ENCODE measurements at regions not wholly inside any gene's neighbourhood (a gene's known extent, or its start where the extent isn't known, plus 50 kb on each side); places are given as distances from the start of the nearest gene placed in this dataset.

GRCh38 chr4:140212646-140213045, 58.7 kb upstream of the MAML3 start (continued):
- no peak for TF ChIP-seq REST (IDR thresholded peaks at IDR 0.05; ENCODE audit: low read depth)

GRCh38 chr4:140212194-140212593, 58.2 kb upstream of the MAML3 start:
- H3K4me1 ChIP-seq (ENCODE audit: control insufficient read depth in 1 of 2, insufficient read depth in 2 of 2, low read length in 2 of 2), result peaks cover 0 to 9% of the 10 kb centered on the region in 2 experiments; a peak in 2 of 4 replicates
- intact Hi-C loops (cut with micrococcal nuclease), result no loop called here
- H2AFZ ChIP-seq (ENCODE audit: low read depth, low read length, poor library complexity, severe bottlenecking), result no peak overlapping the region
- no peaks in the 10 kb centered on the region for H3K9me3 ChIP-seq (ENCODE audit: control insufficient read depth in 1 of 2, insufficient read depth in 1 of 2, low read depth in 1 of 2, low read length in 2 of 2)
- H3K36me3 ChIP-seq (ENCODE audit: control insufficient read depth in 1 of 2, insufficient read depth in 2 of 2, low read length in 2 of 2), result no peaks in the 10 kb centered on the region
- H3K79me2 ChIP-seq (ENCODE audit: insufficient read depth, low read length), result no peaks in the 10 kb centered on the region
- H3K4me3 ChIP-seq (replicated peaks in 1 of 2; ENCODE audit: low read depth in 1 of 2, low read length in 2 of 2), result no peak overlapping the region
- BruUV-seq (replicated peaks), result no TSS peak
- H3K4me2 ChIP-seq (ENCODE audit: low read length), result no peak overlapping the region
- H3K27me3 ChIP-seq (ENCODE audit: insufficient read depth, low read length), result no peaks in the 10 kb centered on the region
- ATAC-seq (no peak), DNase-seq (ENCODE audit: low read depth, low spot score) (no peak)
- TF ChIP-seq ELF1 (IDR thresholded peaks at IDR 0.05; ENCODE audit: borderline replicate concordance, low read depth) (no peak), SP1 (IDR thresholded peaks at IDR 0.05; ENCODE audit: low read depth) (no peak), CEBPB (IDR thresholded peaks at IDR 0.05; ENCODE audit: low read depth) (no peak), EGR1 (IDR thresholded peaks at IDR 0.05; ENCODE audit: low read depth) (no peak), TCF7L2 (IDR thresholded peaks at IDR 0.05; ENCODE audit: borderline replicate concordance, extremely low read depth, insufficient read depth, insufficient read length) (no peak), FOSL1 (IDR thresholded peaks at IDR 0.05; ENCODE audit: low read depth) (no peak), YY1 (IDR thresholded peaks at IDR 0.05; ENCODE audit: extremely low read depth, insufficient replicate concordance, low read depth, low read length) (no peak), MAX (IDR thresholded peaks at IDR 0.05) (no peak), REST (IDR thresholded peaks at IDR 0.05; ENCODE audit: low read depth) (no peak), EZH2phosphoT487 (IDR thresholded peaks at IDR 0.05; ENCODE audit: borderline replicate concordance) (no peak), EZH2 (IDR thresholded peaks at IDR 0.05) (no peak), CBX3 (IDR thresholded peaks at IDR 0.05; ENCODE audit: low read depth) (no peak), POLR2A (IDR thresholded peaks at IDR 0.05; ENCODE audit: borderline replicate concordance, extremely low read depth, insufficient read depth, insufficient read length) (no peak), ATF3 (IDR thresholded peaks at IDR 0.05) (no peak), SIN3A (IDR thresholded peaks at IDR 0.05; ENCODE audit: low read depth) (no peak), ZBTB33 (IDR thresholded peaks at IDR 0.05; ENCODE audit: extremely low read depth, insufficient replicate concordance, low read length) (no peak), ZNF274 (IDR thresholded peaks at IDR 0.05; ENCODE audit: low read depth, low read length) (no peak)
- POLR2A ChIA-PET, result no interaction called here
- CTCF ChIA-PET, result no interaction called here
- no peaks in the 10 kb centered on the region for H3K9me2 ChIP-seq (ENCODE audit: insufficient read depth)
- RAD21 ChIA-PET (ENCODE audit: low non-redundant PET in 1 of 2, low total read pairs in 2 of 2, uncharacterized antibody in 2 of 2, unreplicated experiment in 2 of 2), result no interaction called here
- no peaks in the 10 kb centered on the region for H4K20me1 ChIP-seq (ENCODE audit: insufficient read depth)
- no peak overlapping the region for H3K27ac ChIP-seq (ENCODE audit: low read depth, low read length)
- H3K9ac ChIP-seq (ENCODE audit: low read length), result no peak overlapping the region

Measured in HCT116 (cell line).